ENCODE measurements at regions not wholly inside any gene's neighbourhood (a gene's known extent, or its start where the extent isn't known, plus 50 kb on each side); places are given as distances from the start of the nearest gene placed in this dataset.

DNA sequence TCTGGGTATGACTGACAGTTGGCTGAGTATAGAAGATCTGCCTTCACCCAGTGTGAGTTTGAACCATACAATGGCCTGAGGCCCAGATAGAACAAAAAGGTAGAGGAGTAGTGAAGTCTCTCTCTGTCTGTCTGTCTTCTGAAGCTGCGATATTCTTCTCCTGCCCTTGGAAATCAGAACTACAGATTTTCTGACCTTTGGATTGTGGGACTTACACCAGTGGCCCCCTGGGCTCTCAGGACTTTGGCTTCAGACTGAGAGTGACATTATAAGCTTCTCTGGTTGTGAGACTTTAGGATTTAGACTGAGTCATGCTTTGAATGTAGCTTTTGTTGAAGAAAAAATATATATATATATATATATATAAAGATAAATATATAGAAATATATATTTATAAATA, 1235.0 kb upstream of the ADGRL4 start:
- Histone ChIP-seq H3K9me2 (ENCODE audit: insufficient read depth, low read length) (no peaks in the 10 kb centered on the region), H3K27ac (ENCODE audit: low read depth, low read length, poor library complexity, severe bottlenecking) (no peak overlapping the region), H3K36me3 (ENCODE audit: insufficient read depth, low read length) (no peaks in the 10 kb centered on the region), H4K20me1 (ENCODE audit: insufficient read depth, low read length) (no peaks in the 10 kb centered on the region), H3K4me3 (ENCODE audit: low read depth, low read length, poor library complexity, severe bottlenecking) (no peak overlapping the region), H2AFZ (ENCODE audit: low read length) (no peak overlapping the region), H3K4me1 (ENCODE audit: insufficient read depth, low read length, poor library complexity, severe bottlenecking) (no peaks in the 10 kb centered on the region), H3K9me3 (ENCODE audit: low read length) (no peaks in the 10 kb centered on the region), H3K79me2 (ENCODE audit: insufficient read depth, low read depth, low read length) (no peaks in the 10 kb centered on the region), H3K4me2 (ENCODE audit: low read length) (no peak overlapping the region)
- intact Hi-C loops (cut with micrococcal nuclease; ENCODE audit: unreplicated experiment) = no loop called here
- ChIA-PET POLR2A (no interaction called here), CTCF (ENCODE audit: unreplicated experiment) (no interaction called here)
- BruUV-seq (replicated peaks) = no TSS peak
- no peak for DNase-seq (ENCODE audit: low spot score)
- TF ChIP-seq, protein P1, sequence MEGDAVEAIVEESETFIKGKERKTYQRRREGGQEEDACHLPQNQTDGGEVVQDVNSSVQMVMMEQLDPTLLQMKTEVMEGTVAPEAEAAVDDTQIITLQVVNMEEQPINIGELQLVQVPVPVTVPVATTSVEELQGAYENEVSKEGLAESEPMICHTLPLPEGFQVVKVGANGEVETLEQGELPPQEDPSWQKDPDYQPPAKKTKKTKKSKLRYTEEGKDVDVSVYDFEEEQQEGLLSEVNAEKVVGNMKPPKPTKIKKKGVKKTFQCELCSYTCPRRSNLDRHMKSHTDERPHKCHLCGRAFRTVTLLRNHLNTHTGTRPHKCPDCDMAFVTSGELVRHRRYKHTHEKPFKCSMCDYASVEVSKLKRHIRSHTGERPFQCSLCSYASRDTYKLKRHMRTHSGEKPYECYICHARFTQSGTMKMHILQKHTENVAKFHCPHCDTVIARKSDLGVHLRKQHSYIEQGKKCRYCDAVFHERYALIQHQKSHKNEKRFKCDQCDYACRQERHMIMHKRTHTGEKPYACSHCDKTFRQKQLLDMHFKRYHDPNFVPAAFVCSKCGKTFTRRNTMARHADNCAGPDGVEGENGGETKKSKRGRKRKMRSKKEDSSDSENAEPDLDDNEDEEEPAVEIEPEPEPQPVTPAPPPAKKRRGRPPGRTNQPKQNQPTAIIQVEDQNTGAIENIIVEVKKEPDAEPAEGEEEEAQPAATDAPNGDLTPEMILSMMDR (conservative IDR thresholded peaks at IDR 0.05; ENCODE audit: low read length) = no peak
- TF ChIP-seq EZH2phosphoT487 (IDR thresholded peaks at IDR 0.05; ENCODE audit: borderline replicate concordance, low read depth, low read length) = no peak

DNA sequence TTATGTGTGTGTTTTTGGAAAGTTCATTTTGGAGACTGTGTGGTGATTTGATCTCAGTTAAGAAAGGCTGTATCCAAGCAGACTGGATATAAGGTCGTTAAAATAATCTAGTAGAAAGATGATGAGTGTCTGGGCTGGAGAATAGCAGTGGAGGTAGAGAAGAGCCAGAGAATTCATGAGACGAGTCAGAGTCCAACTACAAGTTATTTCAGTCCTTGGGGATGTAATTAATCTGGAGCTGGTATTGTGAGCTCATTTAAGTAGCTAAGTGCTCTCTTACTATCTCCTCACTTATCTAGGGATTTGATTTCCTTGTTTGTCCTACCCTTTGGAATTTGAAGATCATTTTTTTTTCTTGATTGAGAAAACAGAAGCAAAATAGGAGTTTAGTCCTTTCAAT, 1219.0 kb upstream of the ADGRL4 start:
- intact Hi-C loops (cut with micrococcal nuclease; ENCODE audit: unreplicated experiment) = no loop called here
- no peak for TF ChIP-seq EZH2phosphoT487 (IDR thresholded peaks at IDR 0.05; ENCODE audit: borderline replicate concordance, low read depth, low read length)
- TF ChIP-seq, protein P1 (conservative IDR thresholded peaks at IDR 0.05; ENCODE audit: low read length) = no peak
- DNase-seq (ENCODE audit: low spot score) = no peak
- H4K20me1 ChIP-seq (ENCODE audit: insufficient read depth, low read length) = no peaks in the 10 kb centered on the region; the same call in 1 of the 2 replicates
- H3K9me3 ChIP-seq (ENCODE audit: low read length) = no peaks in the 10 kb centered on the region
- H2AFZ ChIP-seq (ENCODE audit: low read length) = no peak overlapping the region
- no peaks in the 10 kb centered on the region for H3K4me1 ChIP-seq (ENCODE audit: insufficient read depth, low read length, poor library complexity, severe bottlenecking)
- no peak overlapping the region for H3K27ac ChIP-seq (ENCODE audit: low read depth, low read length, poor library complexity, severe bottlenecking)
- no peaks in the 10 kb centered on the region for H3K36me3 ChIP-seq (ENCODE audit: insufficient read depth, low read length)
- no TSS peak for BruUV-seq (replicated peaks)
- no peak overlapping the region for H3K4me3 ChIP-seq (ENCODE audit: low read depth, low read length, poor library complexity, severe bottlenecking)
- no peak overlapping the region for H3K4me2 ChIP-seq (ENCODE audit: low read length)
- ChIA-PET POLR2A (interaction anchor here (0.6 kb wide), 2 partner anchors 59 to 1328 kb away, joined by 3 to 4 read pairs; no protein-coding TSS in a partner anchor), CTCF (ENCODE audit: unreplicated experiment) (no interaction called here)
- no peaks in the 10 kb centered on the region for H3K79me2 ChIP-seq (ENCODE audit: insufficient read depth, low read depth, low read length)
- H3K9me2 ChIP-seq (ENCODE audit: insufficient read depth, low read length) = no peaks in the 10 kb centered on the region

DNA sequence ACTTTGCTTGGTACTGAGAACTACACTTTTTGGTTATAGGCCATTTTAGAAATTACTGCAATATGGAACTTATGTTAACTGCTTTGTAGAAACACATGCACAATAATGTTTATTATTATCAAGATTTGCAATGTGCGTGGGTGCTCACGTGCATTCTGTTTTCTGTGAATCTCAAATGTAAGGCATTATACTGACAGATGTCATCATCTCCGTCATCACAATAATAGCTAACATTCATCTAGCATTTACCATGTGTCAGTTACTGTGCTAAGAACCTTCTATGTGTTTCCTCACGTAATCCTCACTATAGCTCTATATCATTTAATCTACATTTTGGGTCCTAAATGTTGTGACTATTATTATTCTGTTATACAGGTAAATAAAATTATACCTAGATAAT, 1214.8 kb upstream of the ADGRL4 start:
- no peaks in the 10 kb centered on the region for H3K36me3 ChIP-seq (ENCODE audit: insufficient read depth, low read length)
- no peak overlapping the region for H3K4me2 ChIP-seq (ENCODE audit: low read length)
- no peaks in the 10 kb centered on the region for H3K79me2 ChIP-seq (ENCODE audit: insufficient read depth, low read depth, low read length)
- H3K4me1 ChIP-seq (ENCODE audit: insufficient read depth, low read length, poor library complexity, severe bottlenecking) = no peaks in the 10 kb centered on the region
- no peak overlapping the region for H3K27ac ChIP-seq (ENCODE audit: low read depth, low read length, poor library complexity, severe bottlenecking)
- CTCF ChIA-PET (ENCODE audit: unreplicated experiment) = no interaction called here
- H2AFZ ChIP-seq (ENCODE audit: low read length) = no peak overlapping the region
- no peaks in the 10 kb centered on the region; the same call in 1 of the 2 replicates for H4K20me1 ChIP-seq (ENCODE audit: insufficient read depth, low read length)
- intact Hi-C loops (cut with micrococcal nuclease; ENCODE audit: unreplicated experiment) = no loop called here
- no peaks in the 10 kb centered on the region for H3K9me3 ChIP-seq (ENCODE audit: low read length)
- H3K9me2 ChIP-seq (ENCODE audit: insufficient read depth, low read length) = no peaks in the 10 kb centered on the region
- BruUV-seq (replicated peaks) = no TSS peak
- TF ChIP-seq, protein P1 (conservative IDR thresholded peaks at IDR 0.05; ENCODE audit: low read length) = no peak
- no peak for TF ChIP-seq EZH2phosphoT487 (IDR thresholded peaks at IDR 0.05; ENCODE audit: borderline replicate concordance, low read depth, low read length)
- POLR2A ChIA-PET = no interaction called here
- no peak for DNase-seq (ENCODE audit: low spot score)
- no peak overlapping the region for H3K4me3 ChIP-seq (ENCODE audit: low read depth, low read length, poor library complexity, severe bottlenecking)
